Neural progenitor cell (in vitro differentiated cells): ENCODE measurements at regions not wholly inside any gene's neighbourhood (a gene's known extent, or its start where the extent isn't known, plus 50 kb on each side); places are given as distances from the start of the nearest gene placed in this dataset.

ENCODE experiments used
- EZH2 ChIP-seq: fragments of 200-600 bp; sonication (generic); IDR thresholded peaks from 2 replicates; pipeline ENCODE4 v1.6.1; 2017; ENCODE audit warnings: antibody characterized with exemption, mild to moderate bottlenecking, moderate library complexity
- EZH2phosphoT487 ChIP-seq: fragments of 200-600 bp; sonication (generic); IDR thresholded peaks from 2 replicates; pipeline ENCODE4 v1.6.1; 2017; ENCODE audit warnings: antibody characterized with exemption
- TF ChIP-seq, protein P1 (sequence below): fragments of 200-600 bp; sonication (generic); IDR thresholded peaks from 2 replicates; pipeline ENCODE4 v1.5.1; 2017; ENCODE audit warnings: antibody characterized with exemption, mild to moderate bottlenecking

DNA sequence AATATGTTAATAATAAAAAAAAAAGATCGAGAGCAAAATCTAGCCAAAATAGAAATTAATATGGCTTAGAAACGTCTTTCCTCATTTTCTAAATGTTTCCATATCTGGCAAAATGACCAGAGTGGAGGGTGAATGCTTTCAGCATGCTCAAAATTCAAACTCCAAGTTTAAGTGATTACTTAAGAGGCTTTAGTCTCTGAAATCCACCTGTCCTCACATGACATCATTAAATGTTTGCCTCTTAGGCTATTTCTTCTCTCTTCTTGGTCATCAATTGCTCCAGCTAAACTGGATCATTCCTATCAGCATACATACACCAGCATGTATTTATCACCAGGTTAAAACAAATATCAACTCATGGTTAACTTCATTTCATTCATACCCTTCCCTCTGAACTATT, 54.5 kb upstream of the ATXN3L start:
- TF ChIP-seq, protein P1, sequence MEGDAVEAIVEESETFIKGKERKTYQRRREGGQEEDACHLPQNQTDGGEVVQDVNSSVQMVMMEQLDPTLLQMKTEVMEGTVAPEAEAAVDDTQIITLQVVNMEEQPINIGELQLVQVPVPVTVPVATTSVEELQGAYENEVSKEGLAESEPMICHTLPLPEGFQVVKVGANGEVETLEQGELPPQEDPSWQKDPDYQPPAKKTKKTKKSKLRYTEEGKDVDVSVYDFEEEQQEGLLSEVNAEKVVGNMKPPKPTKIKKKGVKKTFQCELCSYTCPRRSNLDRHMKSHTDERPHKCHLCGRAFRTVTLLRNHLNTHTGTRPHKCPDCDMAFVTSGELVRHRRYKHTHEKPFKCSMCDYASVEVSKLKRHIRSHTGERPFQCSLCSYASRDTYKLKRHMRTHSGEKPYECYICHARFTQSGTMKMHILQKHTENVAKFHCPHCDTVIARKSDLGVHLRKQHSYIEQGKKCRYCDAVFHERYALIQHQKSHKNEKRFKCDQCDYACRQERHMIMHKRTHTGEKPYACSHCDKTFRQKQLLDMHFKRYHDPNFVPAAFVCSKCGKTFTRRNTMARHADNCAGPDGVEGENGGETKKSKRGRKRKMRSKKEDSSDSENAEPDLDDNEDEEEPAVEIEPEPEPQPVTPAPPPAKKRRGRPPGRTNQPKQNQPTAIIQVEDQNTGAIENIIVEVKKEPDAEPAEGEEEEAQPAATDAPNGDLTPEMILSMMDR: no peak
- no peak for TF ChIP-seq EZH2phosphoT487
- TF ChIP-seq EZH2: no peak
